Testis (tissue), 2 donors: ENCODE measurements at regions not wholly inside any gene's neighbourhood (a gene's known extent, or its start where the extent isn't known, plus 50 kb on each side); places are given as distances from the start of the nearest gene placed in this dataset.

Experiments used
- CTCF ChIP-seq, 3 experiments: fragments of 450-650 bp in 2 of 3; fragments of 200-600 bp in 1 of 3; sonication (generic) in 1 of 3; IDR thresholded peaks; one replicate each; pipeline ENCODE4 v1.5.1; 2016 to 2019; ENCODE audit warnings: antibody characterized with exemption in 3 of 3, mild to moderate bottlenecking in 2 of 3, moderate library complexity in 1 of 3
- POLR2A ChIP-seq: fragments of 450-650 bp; IDR thresholded peaks from one replicate; pipeline ENCODE4 v1.6.1; 2017; ENCODE audit warnings: antibody characterized with exemption, mild to moderate bottlenecking, moderate library complexity

- TF ChIP-seq CTCF (IDR thresholded peaks at IDR 0.05) (no peak), POLR2A (no peak)
These were observed 282.2 kb downstream of the CDH26 start for GRCh38 chr20:60240415-60240814.
